Fibroblast of skin of abdomen (primary cell): ENCODE measurements at regions not wholly inside any gene's neighbourhood (a gene's known extent, or its start where the extent isn't known, plus 50 kb on each side); places are given as distances from the start of the nearest gene placed in this dataset.
A peak's percentile ranks its signal among the peaks of the same experiment; 100 is the strongest.

ENCODE experiments used
- DNase-seq: peaks from one replicate; pipeline ENCODE4 v3.0.0-alpha.2; 2013

DNA sequence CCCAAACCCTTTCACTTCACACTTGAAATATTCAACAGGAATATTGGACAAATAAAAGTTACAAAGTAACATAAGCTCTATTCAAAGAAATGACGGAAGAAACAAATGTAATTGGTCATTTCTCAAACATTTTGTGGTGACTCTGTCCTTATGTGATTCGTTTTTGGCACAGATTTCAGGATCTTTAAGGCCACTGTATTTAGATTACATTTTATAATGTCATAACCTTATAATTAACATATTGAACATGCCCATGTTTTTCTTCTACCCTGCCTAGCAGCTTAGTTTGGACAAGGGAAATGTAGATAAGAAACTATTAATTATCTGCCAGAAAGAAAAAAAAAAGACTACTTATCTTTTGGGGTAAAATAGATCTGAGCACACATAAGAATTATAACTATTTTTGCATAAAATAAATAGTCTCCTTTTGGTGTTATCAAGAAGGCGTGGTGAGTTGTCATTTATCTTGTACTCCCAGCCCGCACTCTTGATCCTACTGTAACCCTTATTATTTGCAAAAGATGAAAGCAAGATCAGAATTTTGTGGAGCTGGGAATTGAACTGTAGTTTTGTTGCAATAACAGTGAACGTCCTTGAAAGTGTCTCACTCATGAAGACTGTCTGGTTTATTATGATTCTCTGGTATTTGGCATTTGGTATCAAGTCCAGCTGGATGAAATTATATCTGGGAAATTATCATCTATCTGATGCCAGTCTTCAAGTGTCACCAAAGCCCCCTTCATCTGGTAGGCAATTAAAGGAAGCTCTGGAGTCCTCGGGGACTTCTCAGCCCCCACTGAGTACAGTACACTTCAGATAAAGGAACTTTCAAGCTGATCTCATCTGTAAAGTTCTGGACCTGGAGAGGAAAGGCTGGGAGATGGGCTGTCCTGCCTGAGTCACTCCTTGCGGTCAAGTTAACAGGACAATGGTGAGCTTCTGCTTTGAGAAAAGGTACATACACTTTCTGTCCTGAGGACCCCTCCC lies 175.7 kb upstream of the INHBA start:
- no peak for DNase-seq

DNA sequence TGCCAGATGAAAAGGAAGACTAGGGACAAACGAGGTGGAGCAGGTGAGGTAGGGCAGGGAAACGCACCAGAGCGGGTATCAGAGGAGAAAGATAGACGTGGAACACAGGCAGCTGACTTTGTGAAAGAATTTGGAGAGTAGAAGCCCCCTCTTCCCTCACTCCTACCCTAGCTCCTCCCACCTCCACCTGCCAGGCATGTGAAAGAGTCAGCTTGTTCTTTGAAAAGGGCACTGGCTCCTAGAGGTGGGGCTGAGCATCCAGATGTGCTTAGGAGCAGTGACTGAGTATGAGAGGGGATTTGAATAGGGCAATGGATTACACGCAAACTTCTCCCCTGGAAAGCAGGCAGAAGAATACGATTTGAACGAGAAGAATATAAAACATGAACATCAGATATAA lies 174.2 kb upstream of the INHBA start:
- no peak for DNase-seq

DNA sequence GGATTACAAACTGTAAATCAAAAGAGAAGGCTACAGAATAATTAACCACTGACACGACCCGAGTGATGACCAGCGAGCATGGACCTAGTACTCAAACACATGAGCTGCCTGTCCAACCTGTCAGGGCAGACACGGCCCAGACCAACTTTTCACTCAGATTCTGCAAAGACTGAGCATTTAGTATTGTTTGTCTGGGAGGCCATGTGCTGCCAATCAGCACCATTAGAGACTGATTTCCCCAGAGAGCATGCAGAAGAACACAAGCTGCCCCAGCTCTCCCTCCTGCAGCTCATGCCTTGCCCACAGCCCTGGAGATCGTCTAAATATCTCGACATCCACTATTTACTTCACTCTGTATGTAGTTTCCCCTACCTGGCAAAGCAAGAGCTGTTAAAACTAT lies 172.6 kb upstream of the INHBA start:
- DNase-seq = no peak

DNA sequence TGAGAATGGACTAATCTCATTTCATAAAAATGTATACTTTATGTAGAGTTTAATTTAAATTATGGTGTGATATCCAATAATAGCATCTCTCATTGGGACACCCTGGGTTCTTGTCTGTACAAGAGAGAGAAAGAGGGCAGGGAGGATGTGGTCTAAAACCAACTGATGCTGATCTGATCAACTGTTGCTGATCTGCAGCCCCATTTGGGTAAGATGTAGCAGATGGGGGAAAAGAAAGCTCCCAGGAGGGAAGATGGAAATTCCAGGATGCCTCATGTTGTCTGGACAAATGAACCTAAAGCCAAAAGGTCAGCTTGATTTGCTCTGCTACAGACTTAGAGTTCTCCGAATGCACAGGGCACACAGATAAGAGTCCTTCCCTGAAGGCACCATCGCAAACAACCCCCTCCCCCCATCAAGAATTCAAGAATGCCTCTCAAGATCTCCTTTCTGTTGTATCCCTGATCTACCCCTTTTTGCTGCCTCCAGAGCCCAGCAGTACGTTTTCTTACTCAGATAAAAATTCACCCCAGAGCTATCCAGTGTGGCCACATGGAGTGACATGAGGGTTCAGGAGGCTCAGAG lies 171.4 kb upstream of the INHBA start:
- peak; percentile 43 for DNase-seq

DNA sequence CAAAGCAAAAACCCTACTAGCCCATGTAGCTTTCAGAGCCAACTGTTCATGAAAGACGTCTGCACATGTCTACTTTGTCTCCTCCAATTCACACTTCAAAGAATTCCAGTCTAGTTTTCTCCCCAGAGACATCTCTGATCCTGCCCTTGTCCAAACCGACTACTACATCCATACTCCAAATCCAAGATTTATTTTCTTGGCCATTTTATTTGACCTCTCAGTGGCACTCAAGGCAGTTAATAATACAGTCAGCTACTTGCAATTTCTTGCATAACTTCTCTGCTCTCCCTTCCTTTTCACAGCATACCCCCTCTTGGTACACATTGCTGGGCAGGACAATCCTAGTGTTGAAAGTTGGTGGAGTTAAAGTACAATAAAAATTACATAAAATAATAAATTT lies 170.9 kb upstream of the INHBA start:
- DNase-seq = peak; percentile 78

DNA sequence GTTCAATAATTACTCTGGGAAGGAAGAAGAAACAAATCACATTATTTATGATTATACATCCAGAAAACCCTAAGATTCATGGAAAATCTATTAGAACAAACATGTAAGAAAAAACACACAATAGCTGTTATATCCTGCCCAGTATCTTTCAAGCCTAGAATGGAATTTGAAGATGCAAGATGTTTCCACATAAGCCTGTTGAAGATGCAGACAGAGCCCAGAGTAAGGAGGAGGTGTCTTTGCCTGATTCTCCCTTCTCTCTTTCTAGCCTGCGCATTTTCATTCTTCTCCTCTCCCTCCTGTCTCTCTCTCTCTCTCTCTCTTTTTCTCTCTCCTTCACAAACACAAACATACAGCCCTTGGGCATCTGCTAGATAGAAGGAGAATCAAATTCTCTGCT lies 170.1 kb upstream of the INHBA start:
- DNase-seq = peak; percentile 59

DNA sequence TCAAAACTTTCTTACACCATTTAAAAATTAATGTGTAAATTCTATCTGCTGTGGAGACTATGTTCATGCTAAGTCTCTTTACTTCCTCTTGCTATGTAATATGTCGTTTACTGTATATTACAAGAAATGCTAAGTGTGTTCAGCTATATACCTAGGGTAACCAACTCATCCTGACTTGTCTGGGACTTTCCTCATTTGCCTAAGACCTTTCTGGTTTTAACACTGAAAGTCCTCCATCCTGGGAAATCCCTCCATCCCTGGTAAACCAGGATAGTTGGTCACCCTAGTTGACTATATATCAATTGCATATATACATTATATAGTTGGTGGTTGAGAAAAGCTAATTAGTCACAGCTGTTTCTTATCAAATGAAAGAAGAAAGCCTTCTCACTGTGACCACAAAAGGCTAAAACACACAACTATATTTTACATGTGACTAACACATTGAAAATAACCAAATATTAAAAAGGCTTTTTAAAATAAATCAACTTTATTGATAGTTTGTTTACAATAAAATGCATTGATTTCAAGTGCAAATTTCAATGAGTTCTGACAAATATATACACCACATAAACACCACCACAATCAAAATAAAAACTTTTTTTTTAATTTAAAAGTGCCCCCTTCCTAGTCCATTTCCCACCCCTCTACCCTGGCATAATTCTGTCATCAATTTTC lies 167.7 kb upstream of the INHBA start:
- peak; percentile 83 for DNase-seq

DNA sequence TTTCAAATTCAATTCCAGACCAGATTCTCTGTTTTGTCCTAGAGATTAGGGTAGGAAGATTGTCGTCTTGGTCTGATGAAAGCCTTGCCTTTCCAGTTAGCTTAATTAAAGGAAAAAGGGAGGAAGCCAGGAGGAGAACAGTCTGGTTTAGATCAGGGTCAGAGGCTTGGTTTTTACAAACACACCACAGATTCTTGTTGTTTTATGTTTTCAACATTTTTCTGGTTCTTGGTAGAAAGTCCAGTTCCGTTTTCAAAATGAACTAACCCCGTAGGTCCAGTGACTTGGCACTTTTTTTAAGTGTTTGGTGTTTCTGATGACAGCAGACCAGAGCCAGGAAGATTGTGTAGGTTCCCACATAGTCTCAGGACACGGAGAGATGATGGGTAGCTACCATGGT lies 167.1 kb upstream of the INHBA start:
- no peak for DNase-seq

DNA sequence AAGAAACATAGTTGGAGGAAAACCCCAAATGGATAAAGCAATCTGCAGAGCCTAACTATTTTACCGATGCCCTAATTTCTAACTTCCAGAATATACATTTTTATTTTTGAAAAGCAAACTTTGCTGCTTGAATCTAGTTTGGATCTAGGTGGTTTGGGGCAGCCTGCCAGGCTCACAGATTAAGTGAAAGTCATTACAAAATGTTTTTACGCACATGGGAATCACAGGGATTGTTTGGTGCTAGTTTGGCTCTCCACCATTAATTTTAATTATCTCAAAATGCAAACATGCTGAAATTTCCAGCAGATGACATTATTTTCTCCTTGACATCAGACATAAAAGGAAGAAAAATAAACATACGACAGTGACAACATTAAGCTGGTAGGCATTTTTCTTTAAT lies 166.7 kb upstream of the INHBA start:
- DNase-seq = peak; percentile 52

DNA sequence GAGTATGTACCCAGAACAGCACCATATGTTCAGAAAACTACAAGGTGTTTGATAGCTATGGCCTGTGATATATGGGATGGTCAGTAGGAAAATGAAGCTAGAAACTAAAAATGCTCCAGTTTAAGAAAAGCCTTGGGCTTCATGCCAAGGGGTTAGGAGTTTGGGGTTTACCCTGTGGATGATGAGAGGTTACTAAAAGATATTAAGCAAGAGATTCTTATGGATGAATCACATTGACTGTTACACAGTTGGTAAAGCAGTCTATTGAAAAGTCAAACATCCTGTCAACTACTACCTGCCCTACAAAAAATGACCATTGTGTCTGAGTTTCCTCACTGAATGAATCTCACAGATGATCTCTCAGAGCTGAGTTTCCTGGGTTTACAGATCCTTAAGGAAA lies 166.2 kb upstream of the INHBA start:
- DNase-seq = peak; percentile 92

DNA sequence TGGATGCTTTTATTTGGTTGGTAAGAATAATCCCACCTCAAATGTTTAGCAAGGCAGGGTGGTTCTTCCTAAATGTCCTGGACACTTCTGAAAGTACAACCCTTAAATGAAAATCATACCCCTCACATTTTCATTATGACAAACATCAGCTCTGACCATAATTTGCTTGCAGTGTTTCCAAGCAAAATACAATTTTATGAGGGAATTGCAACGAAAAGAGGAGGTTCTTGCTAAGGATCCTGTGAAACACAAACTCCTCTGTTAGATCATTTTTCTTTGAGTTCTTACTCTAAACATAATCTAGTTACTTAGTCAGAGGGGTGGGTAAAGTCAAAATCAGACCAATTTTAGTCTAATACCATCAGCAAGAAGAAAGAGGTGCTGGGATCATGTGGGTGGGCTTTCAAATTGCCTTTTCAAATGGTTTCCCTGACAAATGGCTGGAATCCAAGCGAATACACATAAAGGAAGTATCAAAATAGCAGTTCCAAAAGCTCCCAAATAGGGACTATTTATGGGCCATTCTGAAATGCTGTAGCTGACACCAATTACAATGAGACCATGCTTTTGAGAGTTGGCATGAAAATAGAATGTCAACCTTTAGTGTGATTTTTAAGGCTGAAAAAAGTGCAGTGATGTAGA lies 164.9 kb upstream of the INHBA start:
- DNase-seq = no peak

DNA sequence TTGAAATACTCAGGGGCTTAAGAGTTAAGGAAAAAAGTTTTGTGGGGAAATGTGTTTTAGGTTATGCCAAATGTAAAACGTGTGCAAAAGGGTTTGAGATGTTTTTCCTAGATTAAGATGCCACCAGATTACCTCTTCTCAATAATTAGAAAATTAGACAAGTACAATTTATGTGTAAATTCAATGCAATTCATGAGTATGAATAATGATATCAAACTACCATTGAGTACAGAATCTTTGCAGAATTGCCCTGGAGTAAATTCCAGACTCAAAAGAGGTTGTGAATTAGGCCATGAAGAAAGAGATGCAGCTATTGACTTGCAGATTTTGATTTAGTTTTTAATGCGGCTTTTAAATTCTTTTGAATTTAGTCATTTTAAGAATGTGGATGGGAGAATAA lies 159.4 kb upstream of the INHBA start:
- DNase-seq = no peak

DNA sequence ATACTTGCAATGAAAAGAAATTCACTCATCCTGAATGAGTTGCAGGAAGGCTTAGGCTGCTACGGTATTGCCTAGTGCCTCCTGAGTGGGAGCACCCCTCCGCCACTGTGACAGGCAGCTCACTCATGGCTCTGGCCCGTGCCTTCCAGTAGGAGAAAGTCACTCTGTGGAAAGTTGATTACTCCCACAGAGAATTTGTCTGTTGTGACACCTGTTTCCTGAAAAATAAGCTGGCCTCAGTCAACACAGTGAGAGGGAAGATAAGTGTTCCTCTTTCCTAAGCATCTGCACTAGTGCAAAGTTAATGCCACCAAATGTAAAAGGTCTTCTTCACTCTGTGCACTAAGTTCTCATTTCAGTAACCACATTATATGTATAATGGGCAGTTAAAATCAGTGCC lies 158.8 kb upstream of the INHBA start:
- no peak for DNase-seq

DNA sequence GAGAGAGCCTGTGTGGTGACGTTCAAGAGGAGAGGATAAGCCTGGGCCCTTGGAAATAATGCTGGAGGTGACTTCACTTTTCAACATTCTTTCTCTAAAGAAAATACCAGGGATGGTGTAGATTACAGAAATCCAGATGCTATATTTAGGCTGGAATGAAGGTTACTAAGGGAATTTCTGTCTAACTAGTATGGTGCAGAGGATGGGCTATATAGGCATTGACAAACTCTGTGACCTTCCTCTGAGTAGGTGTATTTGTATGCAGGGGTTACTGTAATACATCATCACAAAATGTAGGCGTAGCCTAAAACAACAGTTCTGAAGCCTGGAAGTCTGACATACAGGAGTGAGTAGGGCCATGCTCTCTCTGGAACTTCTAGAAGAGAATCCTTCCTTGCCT lies 155.3 kb upstream of the INHBA start:
- DNase-seq = peak; percentile 46

DNA sequence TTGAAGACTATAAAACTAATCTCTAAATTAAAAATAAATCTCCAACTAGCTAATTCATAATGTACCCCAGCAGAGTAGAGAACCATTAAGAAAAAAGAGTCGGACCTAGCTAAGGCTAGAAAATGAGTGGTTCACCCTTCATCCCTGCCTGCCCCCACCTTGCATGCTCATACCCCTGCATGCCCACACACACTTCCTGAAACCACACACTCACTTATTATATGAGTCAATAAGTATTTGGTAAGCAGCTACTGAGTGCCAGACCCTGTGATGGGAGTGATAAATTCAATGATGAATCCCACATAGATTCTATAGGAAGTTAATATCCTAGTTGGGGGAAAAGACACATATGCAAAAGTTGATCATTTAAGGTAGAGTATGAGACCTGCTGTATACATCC lies 152.9 kb upstream of the INHBA start:
- peak; percentile 36 for DNase-seq

DNA sequence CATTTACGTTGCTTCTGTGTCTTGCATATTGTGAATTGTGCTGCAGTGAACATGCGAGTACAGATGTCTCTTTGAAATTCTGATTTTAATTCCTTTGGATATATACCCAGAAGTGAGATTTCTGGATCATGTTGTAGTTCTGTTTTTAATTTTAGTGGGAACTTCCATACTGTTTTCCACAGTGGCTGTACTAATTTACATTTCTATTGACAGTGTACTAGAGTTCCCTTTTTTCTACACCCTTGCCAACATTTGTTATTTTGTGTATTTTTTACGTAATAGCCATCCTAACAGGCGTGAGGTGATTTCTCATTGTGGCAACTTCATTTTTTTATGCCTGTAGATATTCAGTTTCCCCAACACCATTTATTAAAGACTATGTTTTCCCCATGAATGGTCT lies 144.7 kb upstream of the INHBA start:
- DNase-seq = no peak

DNA sequence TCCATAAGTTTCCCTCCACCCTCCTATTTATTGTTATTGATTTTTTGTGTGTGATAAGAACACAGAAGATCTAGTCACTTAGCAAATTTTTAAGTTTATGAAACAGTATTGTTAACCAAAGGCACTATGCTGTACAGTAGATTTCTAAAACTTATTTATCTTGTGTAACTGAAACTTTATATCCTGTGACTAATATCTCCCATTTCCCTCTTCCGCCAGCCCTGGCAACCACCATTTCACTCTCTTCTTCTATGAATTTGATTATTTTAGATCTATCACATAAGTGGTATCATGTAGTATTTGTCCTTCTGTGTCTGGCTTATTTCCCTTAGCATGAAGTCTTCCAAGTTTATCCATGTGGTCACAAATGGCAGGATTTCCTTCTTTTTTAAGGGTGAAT lies 144.3 kb upstream of the INHBA start:
- no peak for DNase-seq

DNA sequence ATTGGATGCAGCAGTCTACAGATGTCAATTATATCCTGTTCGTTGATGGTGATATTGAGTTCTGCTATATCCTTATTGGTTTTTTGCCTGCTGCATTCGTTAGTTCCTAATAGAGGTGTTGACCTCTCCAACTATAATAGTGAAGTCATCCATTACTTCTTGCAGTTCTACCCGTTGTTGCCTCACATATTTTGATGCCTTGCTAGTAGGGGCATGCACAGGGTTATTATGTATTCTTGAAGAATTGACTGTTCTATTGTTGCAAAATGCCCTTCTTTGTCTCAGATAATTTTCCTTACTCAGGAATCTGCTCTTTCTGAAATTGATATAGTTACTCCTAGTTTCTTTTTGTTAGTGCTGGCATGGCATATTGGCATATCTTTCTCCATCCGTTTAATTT lies 140.1 kb upstream of the INHBA start:
- DNase-seq = no peak

DNA sequence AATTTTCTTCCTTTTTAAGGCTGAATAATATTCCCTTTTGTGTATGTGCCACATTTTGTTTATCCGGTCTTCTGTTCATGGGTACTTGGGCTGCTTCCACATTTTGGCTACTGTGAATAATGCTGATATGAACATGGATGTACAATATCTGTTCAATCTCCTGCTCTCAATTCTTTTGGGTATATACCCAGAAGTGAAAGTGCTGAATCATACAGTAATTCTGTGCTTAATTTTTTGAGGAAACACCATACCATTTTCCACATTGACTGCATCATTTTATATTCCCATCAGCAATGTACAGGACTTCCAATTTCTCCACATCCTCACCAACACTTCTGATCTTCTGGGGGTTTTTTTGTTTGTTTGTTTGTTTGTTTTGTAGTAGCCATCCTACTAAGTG lies 135.0 kb upstream of the INHBA start:
- no peak for DNase-seq

DNA sequence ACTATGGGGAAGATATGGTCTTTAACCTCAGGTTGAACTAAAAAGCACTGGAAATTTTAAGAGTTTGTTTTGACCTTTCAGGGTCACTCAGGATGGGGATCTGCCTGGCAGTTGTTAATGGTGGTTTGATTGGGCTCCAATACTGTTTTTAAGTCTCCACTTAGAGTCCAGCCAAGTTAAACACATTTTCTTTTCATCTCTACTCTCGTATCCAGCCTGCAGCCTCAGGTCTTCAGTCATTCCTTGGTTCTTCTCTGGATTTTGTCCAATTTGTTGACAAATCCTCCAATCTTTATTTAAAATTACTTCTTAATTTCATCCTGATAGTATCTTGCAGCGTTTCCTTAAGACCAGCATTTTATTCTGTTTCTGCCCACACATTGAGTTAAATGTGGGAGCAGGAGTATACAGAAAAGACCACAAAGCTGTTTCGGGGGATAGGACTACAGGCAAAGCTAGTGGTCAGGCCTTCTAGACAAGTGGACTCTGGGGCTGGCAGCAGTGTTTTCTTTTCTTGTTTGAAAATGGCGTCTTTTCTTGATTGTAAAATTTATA lies 133.2 kb upstream of the INHBA start:
- no peak for DNase-seq

DNA sequence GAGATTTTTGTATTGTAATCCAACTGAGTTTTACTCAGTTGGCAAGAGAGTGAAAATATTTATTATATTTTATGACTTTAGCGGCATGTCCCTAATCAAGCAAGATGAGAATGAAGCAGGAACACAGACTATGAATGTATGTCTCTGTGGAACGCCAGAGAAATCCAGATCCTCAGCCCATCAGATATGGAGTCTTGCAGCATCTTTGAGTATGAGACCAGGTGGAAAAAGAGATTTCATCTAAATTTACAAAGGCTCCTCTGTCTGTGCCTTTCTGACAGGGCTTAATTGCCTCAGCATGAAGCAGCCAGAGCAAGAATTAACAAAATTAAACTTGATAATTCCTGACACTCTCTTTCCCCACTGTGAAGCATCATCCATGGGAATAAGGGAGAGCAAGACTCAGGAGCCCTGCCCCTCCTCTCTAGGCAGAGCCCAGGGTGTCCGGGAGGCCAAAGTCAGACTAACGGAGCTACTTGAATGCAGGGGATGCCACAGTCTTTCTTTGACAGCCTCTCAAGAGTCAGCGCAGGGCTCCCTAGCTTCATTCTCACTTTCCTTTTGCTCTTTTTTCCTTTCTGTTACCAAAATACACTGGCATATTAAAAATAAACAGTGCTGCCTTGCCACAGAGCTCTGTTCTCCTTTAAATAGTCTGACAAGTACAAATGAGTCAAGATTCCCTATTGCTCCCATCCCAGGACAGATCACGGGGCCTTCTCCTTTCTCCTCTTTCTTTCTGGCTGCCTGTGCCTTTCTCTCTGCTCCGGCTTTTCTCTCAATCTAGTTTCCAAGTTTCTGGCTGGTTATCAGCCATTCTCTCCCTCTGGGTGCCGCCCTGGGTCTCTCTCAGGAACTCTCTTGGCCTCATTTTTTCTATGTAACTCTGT lies 132.2 kb upstream of the INHBA start:
- DNase-seq = no peak

DNA sequence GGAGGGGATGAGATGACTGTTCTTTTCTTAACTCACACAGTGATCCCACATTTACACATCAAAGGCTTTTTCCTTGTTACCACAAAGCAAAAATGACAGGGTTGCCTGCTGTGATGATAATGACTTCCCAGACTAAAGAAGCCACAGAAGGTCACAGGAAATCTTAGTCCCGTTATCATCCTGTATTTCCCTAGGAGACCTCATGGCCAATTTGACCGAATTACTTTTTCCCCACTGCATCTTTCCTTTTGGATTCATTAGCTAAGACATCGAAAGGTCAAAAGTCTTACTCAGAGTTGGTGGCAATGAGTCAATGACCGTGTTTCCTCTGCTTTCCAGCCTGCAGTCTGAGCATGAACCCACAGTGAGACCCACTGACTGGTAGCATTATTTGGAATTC lies 130.1 kb upstream of the INHBA start:
- no peak for DNase-seq
